ENCODE measurements at regions not wholly inside any gene's neighbourhood (a gene's known extent, or its start where the extent isn't known, plus 50 kb on each side); places are given as distances from the start of the nearest gene placed in this dataset.

DNA sequence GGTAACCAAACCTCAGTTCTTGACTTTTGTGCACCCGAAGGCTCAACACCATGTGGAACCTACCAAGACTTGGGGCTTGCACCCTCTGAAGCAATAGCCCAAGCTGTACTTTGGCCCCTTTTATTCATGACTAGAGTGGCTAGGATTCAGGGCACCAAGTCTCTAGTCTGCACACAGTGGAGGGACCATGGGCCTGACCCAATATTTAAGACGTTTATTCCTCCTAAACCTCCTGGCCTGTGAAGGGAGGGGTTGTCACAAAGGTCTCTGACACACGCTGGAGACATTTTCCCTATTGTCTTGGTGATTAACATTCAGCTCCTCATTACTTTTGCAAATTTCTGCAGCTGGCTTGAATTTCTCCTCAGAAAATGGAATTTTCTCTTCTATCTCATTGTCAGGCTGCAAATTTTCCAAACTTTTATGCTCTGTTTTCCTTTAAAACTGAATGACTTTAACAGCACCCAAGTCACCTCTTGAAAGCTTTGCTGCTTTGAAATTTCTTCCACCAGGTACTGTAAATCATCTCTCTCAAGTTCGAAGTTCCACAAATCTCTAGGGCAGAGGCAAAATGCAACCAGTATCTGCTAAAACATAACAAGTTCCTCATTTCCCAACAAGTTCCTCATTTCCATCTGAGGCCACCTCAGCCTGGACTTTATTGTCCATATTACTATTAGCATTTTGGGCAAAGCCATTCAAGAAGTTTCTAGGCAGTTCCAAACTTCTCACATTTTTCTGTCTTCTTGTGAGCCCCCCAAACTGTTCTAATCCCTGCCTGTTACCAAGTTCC is 481.4 kb upstream of the BTBD3 start:
- DNase-seq = no peak

DNA sequence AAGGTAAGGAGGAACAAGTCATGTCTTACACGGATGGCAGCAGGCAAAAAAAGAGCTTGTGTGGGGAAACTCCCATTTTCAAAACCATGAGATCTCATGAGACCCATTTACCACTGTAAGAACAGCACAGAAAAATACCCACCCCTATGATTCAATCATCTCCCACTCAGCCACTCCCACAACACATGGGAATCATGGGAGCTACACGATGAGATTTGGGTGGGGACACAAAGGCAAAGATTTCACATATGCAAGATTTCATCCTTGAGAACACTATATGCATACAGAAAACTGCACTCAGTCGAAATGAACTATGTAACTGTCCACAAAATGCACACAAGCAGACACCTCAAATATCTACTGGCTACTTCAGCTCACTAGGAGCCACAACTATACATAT is 480.6 kb upstream of the BTBD3 start:
- DNase-seq = no peak

DNA sequence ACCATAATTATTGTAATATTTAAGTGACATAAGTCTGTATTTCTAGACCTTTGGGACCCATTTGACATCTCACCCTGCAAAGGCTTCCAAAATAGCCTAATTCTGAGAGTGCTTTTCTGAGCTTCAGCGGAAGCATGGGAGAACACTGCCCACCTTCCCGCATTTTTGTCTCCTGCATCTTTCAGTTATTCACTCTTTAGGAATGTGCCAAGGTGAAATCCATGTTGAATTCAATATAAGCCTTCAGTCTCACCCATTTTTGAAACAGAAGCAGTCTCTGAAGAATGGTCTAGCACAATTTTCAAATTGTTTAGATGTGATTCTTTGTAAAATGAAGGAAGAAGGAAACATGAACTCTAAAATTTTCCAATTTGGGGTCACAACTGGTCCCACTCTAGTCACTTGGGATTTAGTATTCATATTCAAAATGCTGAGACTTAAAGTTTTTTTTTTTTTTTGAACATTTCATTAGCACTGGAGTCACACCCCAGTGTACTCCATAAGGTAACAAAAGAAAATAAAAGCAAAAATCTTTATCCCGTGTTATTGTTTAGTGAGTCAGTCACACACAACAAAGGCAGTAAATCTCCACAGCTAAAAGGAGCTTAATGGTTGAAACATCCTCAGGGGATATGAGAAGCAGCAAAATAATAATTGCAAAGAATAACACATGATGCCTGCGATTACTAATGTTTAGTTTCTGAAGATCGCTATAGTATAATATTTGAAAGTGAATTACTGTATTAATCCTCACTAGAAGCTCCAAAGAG is 479.9 kb upstream of the BTBD3 start:
- no peak for DNase-seq

DNA sequence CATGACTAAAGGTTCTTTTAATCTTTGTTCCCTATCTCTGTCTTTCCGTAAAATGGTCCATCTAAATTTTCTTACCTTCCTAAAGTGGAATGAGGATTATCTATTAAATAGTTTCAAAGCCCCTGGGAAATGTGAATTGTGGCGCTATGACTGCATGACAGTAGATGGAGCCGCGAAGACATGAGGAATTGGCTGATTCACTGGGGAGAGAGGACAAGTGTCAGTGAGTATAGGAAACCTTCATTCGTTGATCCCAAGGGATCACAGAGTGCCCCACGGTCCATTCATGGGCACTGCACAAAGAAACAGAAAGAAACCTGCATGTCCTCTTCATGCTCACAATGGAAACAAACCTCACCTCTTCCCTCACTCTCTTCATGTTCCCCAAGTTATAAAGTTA is 479.3 kb upstream of the BTBD3 start:
- no peak for DNase-seq

DNA sequence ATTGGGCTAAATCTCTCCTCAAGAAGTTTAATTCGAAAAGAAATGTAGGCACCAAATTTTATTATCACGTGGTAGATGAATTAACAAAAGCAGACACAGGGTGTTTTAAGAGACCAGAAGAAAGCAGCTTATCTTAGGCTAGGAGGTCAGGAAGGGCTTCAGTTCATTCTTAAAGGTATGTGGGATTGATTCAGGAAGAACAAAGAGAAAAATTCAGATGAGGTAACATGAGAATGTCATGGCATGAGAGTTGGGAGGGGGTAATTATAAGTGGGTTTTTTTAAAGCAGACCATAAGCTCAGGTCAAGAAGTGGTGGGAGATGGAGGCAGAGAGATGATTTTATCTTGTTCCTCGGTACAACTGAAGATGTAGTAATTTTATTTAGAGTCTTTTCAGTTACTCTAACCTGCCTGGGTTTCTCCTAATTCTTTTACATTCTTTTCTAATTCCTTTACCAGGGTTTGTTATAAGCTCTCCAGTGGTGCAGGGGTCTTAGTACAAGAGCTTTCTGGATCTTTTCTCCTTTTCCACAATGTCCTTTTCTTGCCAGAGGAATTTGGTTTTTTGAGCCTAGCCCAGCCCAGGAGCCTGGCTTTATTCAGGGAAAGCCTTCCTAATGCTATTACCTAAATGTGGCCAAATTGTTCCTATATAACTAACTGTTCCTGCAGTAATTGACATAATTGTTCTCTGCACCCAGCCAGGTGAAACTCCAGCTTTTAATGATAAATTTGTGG is 474.1 kb upstream of the BTBD3 start:
- no peak for DNase-seq

DNA sequence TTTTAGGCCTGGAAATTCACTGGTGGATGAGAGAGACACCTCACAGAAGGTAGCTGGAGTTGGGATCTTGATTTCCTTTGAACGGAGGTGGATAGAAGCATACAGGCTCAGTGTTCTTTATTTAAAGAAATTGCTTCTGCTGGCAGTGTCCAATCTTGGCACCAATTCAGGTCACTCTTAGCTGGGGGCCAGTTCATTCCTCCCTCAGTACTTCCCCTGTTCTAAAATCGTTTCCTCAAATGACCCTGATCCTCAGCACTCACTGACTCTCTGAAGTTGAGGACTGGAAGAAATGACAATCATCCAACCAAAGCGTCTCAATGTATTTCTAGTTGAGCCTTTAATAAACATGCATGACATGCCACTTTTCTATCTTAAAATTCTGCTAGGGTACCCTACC is 472.5 kb upstream of the BTBD3 start:
- DNase-seq = no peak

DNA sequence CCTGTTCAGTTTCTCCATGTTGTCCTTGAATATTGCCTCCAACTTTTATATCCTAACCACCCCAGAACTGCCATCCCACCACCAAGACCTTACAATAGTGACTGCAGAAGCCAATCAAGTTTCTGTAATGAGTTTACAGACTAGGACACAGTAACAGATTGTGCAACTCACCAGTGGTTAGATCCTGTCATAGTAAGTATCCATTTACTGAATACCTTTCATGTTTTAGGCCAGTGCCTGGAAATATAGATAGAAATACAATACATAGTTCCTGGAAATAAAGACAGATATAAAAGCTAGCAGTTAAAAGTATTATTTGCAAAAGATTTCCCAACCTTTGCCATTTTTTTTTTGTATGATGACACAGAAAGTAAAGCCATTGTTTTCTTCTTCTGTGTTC is 471.8 kb upstream of the BTBD3 start:
- no peak for DNase-seq

DNA sequence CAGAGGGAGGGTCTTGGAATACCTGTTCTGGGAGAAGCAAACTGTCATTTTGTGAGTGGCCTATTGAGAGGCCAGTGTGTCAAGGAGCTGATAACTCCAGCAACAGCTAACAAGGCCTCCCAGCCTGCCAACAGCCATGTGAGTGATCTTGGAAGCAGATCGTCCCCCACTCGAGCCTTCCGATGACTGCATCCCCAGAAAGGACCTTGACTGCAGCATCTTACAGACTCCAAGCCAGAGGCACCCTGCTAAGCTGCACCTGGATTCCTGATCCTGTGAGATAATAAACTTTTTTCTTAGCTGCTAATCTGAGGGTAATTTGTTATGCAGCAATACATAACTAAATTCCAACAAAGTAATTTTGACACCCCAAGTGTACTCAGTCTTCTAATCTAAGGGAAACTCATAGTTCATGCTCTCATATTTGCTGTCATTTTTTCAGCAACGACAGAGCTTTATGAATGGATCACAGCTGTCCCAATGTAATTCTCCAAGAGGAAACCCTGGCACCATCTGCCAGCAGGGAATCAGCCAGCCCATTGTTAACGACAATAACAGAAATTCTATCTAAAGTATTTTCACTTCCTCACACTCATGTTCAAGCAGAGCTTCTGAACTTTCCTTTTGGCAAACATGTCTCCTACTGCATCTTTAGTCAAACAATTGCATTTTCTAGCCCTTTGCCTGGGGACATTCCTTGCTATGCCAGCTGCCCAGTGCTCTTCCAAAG is 470.2 kb upstream of the BTBD3 start:
- DNase-seq = no peak

DNA sequence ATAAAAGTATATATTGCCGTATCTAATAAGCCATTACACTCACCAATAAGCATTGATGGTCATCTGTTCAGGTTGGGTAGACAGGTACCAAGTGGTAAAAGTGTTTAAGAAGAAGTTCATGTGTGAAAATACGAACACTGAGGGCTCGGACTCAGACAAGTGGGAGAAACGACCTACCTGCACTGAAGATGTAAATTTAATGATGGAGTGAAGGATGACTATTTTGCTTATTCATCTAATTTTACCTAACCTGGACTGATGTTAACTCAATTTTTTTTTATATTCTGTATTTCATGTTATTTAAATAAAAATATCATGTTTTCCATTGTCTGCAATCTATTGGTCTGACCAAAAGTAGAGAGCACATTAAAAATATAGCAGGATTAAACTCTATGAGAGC is 469.1 kb upstream of the BTBD3 start:
- DNase-seq = no peak

DNA sequence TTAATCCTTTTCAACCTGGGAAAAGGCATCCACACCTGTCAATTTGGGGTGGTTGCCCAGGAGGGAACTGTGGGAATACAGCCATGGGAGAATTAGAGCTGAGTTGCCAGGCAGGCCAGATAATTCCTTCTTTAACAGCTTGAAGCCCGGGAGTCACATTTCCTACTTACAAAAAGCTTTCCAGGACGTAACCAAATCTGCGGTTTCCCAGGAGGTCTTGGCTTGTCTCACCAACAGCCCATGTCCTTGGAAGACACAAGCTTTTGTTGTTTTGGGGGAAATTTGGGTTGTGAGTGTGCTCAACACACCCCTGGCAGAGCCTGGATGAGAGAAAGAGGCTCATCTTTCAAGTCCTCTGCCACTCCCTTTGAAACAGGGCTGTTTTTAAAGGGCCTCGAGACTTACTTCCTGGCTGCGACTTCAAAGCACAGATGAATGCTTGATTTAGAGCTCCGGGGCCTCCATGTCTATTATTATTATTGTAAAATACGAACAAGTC is 465.9 kb upstream of the BTBD3 start:
- DNase-seq = no peak

DNA sequence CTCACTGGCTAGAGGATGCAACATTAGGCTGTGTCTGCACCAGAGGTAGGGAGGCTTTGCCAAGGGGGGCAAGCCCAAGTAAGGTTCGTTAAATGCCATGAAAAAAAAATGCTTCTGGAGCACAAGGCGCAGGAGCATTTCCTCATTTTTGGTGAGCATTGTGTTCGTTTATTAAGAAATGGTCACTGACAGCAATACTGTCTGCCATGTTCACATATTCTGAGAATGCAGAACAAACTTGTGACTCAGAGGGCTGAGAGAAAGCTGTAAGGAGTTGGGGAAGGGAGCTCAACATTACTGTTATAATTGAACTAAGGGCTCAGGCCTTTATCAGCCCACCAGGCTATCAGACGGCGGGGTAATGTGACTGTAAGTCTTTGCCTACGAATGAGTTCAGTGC is 465.4 kb upstream of the BTBD3 start:
- DNase-seq = no peak

DNA sequence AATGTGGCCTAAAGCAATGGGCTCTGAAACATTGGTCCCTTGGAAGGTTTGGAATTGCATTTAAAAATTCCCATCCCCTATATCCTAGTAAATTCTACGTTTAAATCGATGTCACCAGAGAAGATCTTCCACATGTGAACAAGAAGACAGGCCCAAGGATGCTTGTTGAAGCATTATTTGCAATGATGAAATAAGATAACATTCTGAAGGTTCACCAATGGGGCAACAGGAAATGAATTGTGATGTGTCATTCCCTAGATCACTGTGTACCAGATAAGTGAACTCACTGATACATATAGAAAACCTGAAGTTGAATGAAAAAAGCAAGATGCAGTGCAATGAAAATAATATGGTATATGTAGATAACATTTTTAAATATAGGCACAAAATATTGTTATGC is 464.3 kb upstream of the BTBD3 start:
- DNase-seq = peak; percentile 40

DNA sequence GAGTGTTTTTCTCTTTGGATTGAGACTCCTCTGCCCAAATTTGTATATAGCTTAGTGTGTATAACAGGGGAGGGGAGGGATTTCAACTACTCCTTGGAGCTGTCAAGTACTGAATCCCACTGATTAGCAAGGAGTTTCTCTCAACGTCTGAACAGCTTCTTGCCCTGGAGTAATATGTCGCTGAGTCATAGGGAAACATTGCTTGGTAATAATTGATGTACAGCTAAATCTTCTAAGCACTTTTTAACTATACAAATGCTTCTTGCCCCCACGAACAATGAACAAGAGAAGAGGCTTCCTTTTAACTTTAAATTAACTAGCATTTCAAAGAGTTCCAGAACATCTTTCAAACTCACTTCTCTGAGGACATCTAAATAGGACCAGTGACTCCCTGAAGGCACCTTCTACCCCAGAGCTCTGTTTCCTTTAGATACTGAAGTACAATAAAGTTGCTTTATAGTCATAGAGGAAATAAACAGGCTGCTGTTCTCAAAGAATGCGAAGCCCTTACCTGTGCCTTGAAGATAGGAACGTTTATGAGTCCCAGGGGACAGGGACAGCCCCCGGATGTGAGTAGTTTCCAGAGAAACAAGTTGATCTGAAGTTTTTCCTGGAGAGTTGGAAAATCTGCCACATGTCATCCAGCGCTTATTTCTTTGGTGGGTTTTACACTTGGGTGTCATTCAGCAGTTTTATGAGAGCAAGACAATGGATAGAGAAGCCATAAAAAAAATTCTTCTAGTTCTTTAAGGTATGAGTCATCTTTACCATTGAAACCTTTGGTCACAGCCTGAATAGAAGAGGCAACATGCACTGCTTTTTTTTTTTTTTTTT is 462.5 kb upstream of the BTBD3 start:
- DNase-seq = peak; percentile 85

DNA sequence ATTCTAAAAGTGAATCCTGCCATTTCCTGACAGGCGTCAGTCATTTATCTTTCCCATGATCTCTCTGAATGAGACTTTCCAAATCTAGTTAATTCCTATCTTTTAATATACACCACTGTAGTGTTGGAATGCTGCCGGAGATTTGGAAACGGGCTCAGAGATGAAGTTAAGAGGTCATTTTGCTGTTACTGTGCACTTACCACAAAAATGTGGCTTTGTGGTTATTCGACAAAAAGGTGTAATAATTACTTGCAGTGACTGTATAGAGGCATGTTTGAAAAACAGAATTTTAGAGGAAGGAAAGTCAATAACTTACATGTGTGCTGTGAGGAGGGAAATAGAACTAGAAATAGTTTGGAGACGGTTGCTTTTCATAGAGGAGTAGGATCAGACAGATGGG is 460.2 kb upstream of the BTBD3 start:
- DNase-seq = no peak

DNA sequence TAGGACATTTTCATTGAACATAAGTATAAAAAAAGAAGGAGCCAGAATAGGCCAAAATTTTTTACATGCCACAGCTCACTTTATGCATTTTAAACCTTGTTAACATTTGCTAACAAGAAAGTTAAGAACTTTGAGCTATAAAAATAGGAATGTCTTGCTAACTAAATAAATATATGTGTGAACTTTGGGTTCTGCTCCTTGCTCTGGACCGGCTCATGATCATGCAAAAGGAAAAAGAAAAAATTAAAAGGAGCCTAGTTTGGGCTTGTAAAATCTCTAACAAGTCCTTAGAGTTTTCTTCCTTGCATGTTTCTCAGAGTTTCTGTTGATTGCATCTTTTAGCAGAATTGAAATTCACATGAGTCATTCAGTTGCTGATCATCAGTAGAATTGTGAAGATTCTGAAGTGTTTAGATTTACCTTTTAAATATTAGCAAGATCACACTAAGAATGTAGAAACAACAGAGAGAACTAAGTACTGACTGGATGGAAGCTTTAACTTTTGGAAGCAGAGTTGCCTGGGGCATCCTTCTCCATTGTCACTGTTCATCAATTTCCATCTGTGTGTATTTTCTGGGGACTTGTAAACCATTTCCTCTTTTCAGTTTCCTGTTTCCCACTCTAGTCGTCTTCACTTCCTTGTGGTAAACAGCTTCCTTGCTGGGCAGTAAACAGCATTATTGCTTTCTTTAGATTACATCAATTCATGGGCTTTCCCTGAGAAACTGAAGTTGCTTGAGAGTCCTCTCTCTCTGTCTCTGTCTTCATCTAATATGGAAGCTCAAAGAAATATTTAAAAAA is 458.4 kb upstream of the BTBD3 start:
- DNase-seq = no peak

DNA sequence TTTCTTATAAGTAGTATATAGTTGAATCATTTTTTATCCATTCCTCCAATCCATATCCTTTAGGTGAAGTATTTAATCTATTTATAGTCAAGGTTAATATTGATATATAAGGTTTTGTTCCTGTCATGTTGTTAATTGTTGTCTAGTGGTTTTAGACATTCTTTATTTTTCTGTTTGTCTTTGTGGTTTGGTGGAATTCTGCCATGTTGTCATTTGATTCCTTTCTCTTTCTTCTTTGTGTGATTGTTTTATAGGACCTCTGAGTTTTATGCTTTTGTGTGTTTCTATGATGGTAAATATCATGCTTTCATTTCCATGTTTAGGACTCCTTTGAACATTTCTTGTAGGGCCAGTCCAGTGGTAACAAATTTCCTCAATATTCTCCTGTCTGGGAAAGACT is 450.3 kb upstream of the BTBD3 start:
- peak; percentile 5 for DNase-seq

DNA sequence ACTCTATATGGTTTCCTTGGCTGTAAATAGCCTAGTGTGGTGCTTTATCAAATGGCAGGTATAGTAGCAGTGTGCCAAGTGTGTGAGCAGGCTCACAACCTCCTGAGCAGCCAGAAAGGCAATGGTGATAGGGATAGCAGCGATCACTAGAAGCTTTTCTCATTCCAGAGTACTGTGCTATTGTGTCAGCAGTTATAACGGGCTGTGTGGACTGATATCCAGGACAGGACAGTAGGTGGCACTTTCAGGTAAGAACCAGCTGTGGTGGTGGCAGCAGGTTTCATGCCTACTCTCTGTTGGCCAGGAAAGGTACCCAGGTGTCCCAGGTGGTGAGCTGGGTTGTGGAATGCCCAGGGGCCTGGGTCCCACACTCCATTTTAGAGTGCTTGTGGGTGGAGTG is 448.8 kb upstream of the BTBD3 start:
- no peak for DNase-seq

DNA sequence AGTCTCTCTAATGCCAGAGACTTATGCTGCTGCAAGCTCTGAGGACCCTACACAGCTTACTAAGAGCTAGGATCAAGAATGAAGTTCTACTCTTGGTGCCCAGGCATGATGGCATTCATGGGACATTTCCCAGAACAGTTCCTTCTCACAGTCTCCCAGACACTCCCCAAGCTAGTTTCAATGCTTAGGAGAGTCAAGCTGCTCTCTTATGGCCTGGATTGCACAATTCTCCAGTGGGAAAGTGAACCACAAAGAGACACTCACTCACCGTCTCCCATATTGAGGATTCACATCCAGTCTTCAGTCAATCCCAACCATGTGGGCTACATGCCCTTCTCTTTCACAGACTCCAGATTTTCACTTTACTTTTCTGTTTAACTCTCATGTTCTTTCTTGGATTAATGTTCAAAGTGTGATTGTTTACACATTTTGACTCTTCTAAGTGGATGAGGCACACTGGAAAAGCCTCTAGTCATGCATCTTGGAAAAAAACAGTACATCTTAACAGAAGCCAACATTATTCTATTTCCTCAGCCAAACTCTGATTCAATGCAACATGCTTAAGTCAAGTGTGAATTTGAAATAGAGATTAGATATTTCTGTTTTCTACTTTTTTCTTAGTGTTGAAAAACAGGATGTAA is 447.8 kb upstream of the BTBD3 start:
- DNase-seq = no peak

DNA sequence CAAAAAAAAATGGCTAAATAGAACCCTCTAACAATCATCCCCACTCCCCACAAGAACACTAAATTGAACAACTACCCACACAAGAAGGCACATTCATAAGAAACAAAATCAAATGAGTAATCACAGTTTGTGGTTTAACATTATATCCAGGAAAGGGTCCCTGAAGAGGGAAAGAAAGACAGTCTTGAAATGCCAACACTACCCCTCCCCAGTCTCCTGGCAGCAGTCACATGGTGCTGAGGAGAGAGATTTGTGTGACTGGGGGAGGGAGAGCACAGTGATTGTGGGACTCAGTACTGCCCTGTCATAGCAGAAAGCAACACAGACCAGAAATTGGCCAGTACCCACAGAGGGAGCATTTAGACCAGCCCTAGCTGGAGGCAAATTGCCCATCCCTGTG is 443.7 kb upstream of the BTBD3 start:
- no peak for DNase-seq

DNA sequence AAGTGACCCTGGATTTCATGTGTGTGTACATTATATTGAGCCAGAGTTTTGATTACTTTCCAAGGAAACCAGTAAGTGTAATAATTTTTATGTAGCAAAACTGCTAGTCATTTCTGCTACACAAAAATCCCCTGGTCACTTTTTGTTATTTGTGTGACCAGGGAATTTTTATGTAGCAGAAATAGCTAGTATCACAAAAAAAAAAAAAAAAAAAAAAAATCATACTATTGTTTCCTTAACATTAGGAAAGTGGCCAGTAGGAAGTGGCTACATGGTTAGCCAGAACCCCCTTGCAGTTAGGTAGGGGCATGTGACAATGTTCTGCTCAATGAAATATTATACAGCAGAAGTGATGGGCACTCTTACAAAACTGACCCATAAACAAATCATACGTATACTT is 434.0 kb upstream of the BTBD3 start:
- no peak for DNase-seq

DNA sequence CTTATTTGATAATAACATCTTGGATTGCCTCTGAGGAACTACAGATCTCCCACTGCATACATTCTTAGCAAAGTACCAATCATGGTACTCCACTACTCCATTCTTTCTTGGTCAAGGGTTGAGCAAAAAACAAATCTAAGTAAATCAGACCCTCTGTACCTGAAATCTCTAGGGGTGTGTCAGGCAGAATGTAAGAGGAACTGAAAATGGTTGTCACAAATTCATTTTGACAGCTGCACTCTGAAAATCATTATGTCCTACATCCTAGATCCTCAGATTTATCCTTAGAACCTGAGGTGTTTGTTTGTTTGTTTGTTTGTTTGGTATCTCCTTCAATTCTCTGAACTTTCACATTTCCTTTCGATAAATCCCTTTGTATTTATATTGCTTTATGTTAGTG is 433.2 kb upstream of the BTBD3 start:
- no peak for DNase-seq
